Transverse colon (tissue), 4 donors: ENCODE measurements at regions not wholly inside any gene's neighbourhood (a gene's known extent, or its start where the extent isn't known, plus 50 kb on each side); places are given as distances from the start of the nearest gene placed in this dataset.

Experiments
- CTCF ChIP-seq, 5 experiments: fragments of 200-600 bp in 3 of 5; fragments of 450-650 bp in 2 of 5; sonication (generic) in 3 of 5; IDR thresholded peaks; 1 replicate in 2 of 5; 2 replicates in 3 of 5; pipeline ENCODE4 v1.5.1; 2016 to 2017; ENCODE audit warnings: antibody characterized with exemption in 5 of 5, inconsistent platforms in 3 of 5, mild to moderate bottlenecking in 2 of 5, moderate library complexity in 1 of 5
- POLR2AphosphoS5 ChIP-seq, 3 donors: sonication (generic); formaldehyde crosslinking; IDR thresholded peaks; one replicate each; pipeline ENCODE4 v1.6.1; 2016; ENCODE audit warnings: antibody characterized with exemption in 3 of 3

GRCh38 chr4:178598672-178599071, 1156.4 kb upstream of the AGA start:
- TF ChIP-seq CTCF (IDR thresholded peaks at IDR 0.05), result no peak
- no peak for TF ChIP-seq POLR2AphosphoS5 (IDR thresholded peaks at IDR 0.05)
